ENCODE measurements at regions not wholly inside any gene's neighbourhood (a gene's known extent, or its start where the extent isn't known, plus 50 kb on each side); places are given as distances from the start of the nearest gene placed in this dataset.

DNA sequence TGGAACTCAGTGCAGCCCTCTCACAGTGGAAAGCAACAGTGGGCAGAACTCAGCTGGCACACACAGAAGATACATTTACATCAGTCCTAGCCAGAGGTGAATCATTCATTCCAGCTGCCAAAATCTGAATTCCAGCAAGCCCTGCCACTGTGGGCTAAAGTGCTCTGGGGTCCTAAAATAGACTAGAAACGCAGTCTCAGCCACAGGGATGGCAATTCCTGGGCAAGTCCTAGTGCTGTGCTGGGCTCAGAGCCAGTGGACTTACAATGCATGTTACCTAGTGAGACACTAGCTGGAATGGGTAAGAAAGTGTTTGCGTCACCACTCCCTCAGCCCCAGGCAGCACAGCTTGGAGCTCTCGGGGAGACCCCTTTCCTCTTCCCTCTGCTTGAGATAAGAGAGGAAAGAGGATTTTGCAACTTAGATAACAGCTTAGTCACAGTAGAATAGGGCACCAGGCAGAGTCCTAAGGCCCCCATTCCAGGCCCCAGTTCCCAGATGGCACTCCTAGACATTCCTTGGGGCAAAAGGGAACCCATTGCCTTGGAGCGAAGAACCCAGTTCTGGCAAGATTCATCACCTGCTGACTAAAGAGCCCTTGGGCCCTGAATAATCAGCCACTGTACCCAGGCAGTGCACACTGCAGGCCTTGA lies 592.9 kb downstream of the FSCB start:
- no peaks in the 10 kb centered on the region; the same call in 1 of the 3 replicates for H3K9me3 ChIP-seq
- 36% methylated on average over 4 of the region's 4 CpGs for WGBS (ENCODE audit: missing lambda C conversion rate)
- H3K4me2 ChIP-seq, result no peak overlapping the region
- H3K4me1 ChIP-seq, result no peaks in the 10 kb centered on the region
- CTCF ChIA-PET, result interaction anchor here (0.6 kb wide), 1 partner anchor 69 kb away, joined by 3 read pairs; no protein-coding TSS in a partner anchor
- POLR2A ChIA-PET, result no interaction called here
- DNase-seq (ENCODE audit: low read depth in 1 of 2, low spot score in 1 of 2), result no peak
- FAIRE-seq, result no peak
- no peak overlapping the region for H3K27ac ChIP-seq
- H3K4me3 ChIP-seq, result no peak overlapping the region
- ATAC-seq, result no peak
- TF ChIP-seq SMC3 (IDR thresholded peaks at IDR 0.05) (no peak), HEYL (CRISPR knock-in tag; IDR thresholded peaks at IDR 0.05) (no peak), NFE2L2 (conservative IDR thresholded peaks at IDR 0.05; ENCODE audit: low read length) (no peak), HOXB13 (CRISPR knock-in tag; IDR thresholded peaks at IDR 0.05; ENCODE audit: low read depth) (no peak), HOXB5 (CRISPR knock-in tag; IDR thresholded peaks at IDR 0.05) (no peak), PHF8 (IDR thresholded peaks at IDR 0.05; ENCODE audit: borderline replicate concordance, low read depth) (no peak), ZC3H11A (IDR thresholded peaks at IDR 0.05) (no peak), ZSCAN20 (CRISPR knock-in tag; IDR thresholded peaks at IDR 0.05) (no peak), MAFK (IDR thresholded peaks at IDR 0.05; ENCODE audit: partially characterized antibody) (no peak), BCL3 (IDR thresholded peaks at IDR 0.05) (no peak), ZNF302 (CRISPR knock-in tag; IDR thresholded peaks at IDR 0.05) (no peak), POLR2AphosphoS2 (conservative IDR thresholded peaks at IDR 0.05; ENCODE audit: low read length) (no peak), CHD2 (IDR thresholded peaks at IDR 0.05; ENCODE audit: low read length, partially characterized antibody) (no peak), MYC (IDR thresholded peaks at IDR 0.05; ENCODE audit: borderline replicate concordance, low read length) (no peak)
- TF ChIP-seq, protein P1, sequence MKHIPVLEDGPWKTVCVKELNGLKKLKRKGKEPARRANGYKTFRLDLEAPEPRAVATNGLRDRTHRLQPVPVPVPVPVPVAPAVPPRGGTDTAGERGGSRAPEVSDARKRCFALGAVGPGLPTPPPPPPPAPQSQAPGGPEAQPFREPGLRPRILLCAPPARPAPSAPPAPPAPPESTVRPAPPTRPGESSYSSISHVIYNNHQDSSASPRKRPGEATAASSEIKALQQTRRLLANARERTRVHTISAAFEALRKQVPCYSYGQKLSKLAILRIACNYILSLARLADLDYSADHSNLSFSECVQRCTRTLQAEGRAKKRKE (CRISPR knock-in tag; IDR thresholded peaks at IDR 0.05; ENCODE audit: low read depth), result no peak
- TF ChIP-seq, protein P2, sequence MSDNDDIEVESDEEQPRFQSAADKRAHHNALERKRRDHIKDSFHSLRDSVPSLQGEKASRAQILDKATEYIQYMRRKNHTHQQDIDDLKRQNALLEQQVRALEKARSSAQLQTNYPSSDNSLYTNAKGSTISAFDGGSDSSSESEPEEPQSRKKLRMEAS (IDR thresholded peaks at IDR 0.05), result no peak

GRCh38 chr14:43903209-43903608 lies 603.9 kb downstream of the FSCB start:
- ATAC-seq (no peak), FAIRE-seq (no peak), DNase-seq (ENCODE audit: low read depth in 1 of 2, low spot score in 1 of 2) (no peak)
- Histone ChIP-seq H3K9me3 (no peaks in the 10 kb centered on the region), H3K4me3 (no peak overlapping the region), H3K4me2 (no peak overlapping the region), H3K27ac (no peak overlapping the region), H3K4me1 (no peaks in the 10 kb centered on the region)
- CTCF ChIA-PET, result no interaction called here
- TF ChIP-seq JUN (IDR thresholded peaks at IDR 0.05), result no peak
- TF ChIP-seq BCL3 (IDR thresholded peaks at IDR 0.05), result no peak
- no peak for TF ChIP-seq JUNB (IDR thresholded peaks at IDR 0.05)
- no peak for TF ChIP-seq HOXB5 (CRISPR knock-in tag; IDR thresholded peaks at IDR 0.05)
- 0% methylated on average over 1 of the region's 1 CpG for WGBS (ENCODE audit: missing lambda C conversion rate)
- POLR2A ChIA-PET, result no interaction called here

GRCh38 chr14:43901911-43902673 lies 605.0 kb downstream of the FSCB start:
- no peak for FAIRE-seq
- H3K4me1 ChIP-seq, result no peaks in the 10 kb centered on the region
- 3% methylated on average over 3 of the region's 3 CpGs for WGBS (ENCODE audit: missing lambda C conversion rate)
- POLR2A ChIA-PET, result no interaction called here
- H3K9me3 ChIP-seq, result no peaks in the 10 kb centered on the region
- H3K4me2 ChIP-seq, result no peak overlapping the region
- no peak for ATAC-seq
- CTCF ChIA-PET, result no interaction called here
- no peak for TF ChIP-seq FOXS1 (CRISPR knock-in tag; IDR thresholded peaks at IDR 0.05)
- no peak for TF ChIP-seq JUNB (IDR thresholded peaks at IDR 0.05)
- TF ChIP-seq, protein P3, sequence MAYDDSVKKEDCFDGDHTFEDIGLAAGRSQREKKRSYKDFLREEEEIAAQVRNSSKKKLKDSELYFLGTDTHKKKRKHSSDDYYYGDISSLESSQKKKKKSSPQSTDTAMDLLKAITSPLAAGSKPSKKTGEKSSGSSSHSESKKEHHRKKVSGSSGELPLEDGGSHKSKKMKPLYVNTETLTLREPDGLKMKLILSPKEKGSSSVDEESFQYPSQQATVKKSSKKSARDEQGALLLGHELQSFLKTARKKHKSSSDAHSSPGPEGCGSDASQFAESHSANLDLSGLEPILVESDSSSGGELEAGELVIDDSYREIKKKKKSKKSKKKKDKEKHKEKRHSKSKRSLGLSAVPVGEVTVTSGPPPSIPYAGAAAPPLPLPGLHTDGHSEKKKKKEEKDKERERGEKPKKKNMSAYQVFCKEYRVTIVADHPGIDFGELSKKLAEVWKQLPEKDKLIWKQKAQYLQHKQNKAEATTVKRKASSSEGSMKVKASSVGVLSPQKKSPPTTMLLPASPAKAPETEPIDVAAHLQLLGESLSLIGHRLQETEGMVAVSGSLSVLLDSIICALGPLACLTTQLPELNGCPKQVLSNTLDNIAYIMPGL (CRISPR knock-in tag; IDR thresholded peaks at IDR 0.05; ENCODE audit: borderline replicate concordance), result no peak
- no peak for TF ChIP-seq HOXB5 (CRISPR knock-in tag; IDR thresholded peaks at IDR 0.05)
- no peak for TF ChIP-seq EHMT2 (IDR thresholded peaks at IDR 0.05; ENCODE audit: low read depth)
- no peak for TF ChIP-seq ZSCAN20 (CRISPR knock-in tag; IDR thresholded peaks at IDR 0.05)
- no peak for DNase-seq (ENCODE audit: low read depth in 1 of 2, low spot score in 1 of 2)
- no peak overlapping the region for H3K27ac ChIP-seq
- H3K4me3 ChIP-seq, result no peak overlapping the region
